Spleen (tissue), 11 donors: ENCODE measurements at regions not wholly inside any gene's neighbourhood (a gene's known extent, or its start where the extent isn't known, plus 50 kb on each side); places are given as distances from the start of the nearest gene placed in this dataset.
"Not testable (repeated sequence)": the region's sequence is repeated elsewhere in the genome, so short reads cannot be mapped to it uniquely, and the experiment has no call there.

Source experiments
- DNase-seq: peaks from one replicate; pipeline ENCODE4 v3.0.0-alpha.2; 2020
- H3K27ac ChIP-seq, 8 donors: fragments of 200-600 bp; sonication (generic) in 7 of 8; 1 replicate in 4 of 8; 2 replicates in 4 of 8; pipeline versions ENCODE4 v1.5.0 to v1.8.0; 2016 to 2021; ENCODE audit warnings: inconsistent platforms in 4 of 8, mild to moderate bottlenecking in 4 of 8, moderate library complexity in 1 of 8
- H3K27me3 ChIP-seq, 7 donors: fragments of 200-600 bp; sonication (generic) in 6 of 7; replicated peaks in 1 of 7; 1 replicate in 4 of 7; 2 replicates in 3 of 7; pipeline versions ENCODE4 v1.5.0 to v1.8.0; 2016 to 2021; ENCODE audit warnings: inconsistent platforms in 3 of 7, mild to moderate bottlenecking in 1 of 7
- H3K36me3 ChIP-seq, 6 donors: fragments of 200-600 bp; sonication (generic) in 5 of 6; 1 replicate in 4 of 6; 2 replicates in 2 of 6; pipeline versions ENCODE4 v1.5.0 to v1.8.0; 2016 to 2021; ENCODE audit warnings: inconsistent platforms in 2 of 6
- H3K4me1 ChIP-seq, 6 donors: fragments of 200-600 bp; sonication (generic) in 5 of 6; 1 replicate in 3 of 6; 2 replicates in 3 of 6; pipeline versions ENCODE4 v1.5.0 to v1.8.0; 2016 to 2021; ENCODE audit warnings: inconsistent platforms in 3 of 6
- H3K4me3 ChIP-seq, 8 donors: fragments of 200-600 bp; sonication (generic) in 7 of 8; 1 replicate in 4 of 8; 2 replicates in 4 of 8; pipeline versions ENCODE4 v1.5.0 to v1.8.0; 2016 to 2021; ENCODE audit warnings: inconsistent platforms in 4 of 8, mild to moderate bottlenecking in 4 of 8, moderate library complexity in 2 of 8
- H3K9me3 ChIP-seq, 8 donors: fragments of 200-600 bp; sonication (generic) in 7 of 8; 1 replicate in 4 of 8; 2 replicates in 4 of 8; pipeline versions ENCODE4 v1.5.0 to v1.8.0; 2016 to 2021; ENCODE audit warnings: inconsistent platforms in 4 of 8
- WGBS, 5 donors: extraction: QIAGEN DNeasy Blood & Tissue Kit in 3 of 5; methylation state at CpG; one replicate each; pipeline versions ENCODE4 v1.1.5 to v1.1.7; 2013 to 2018; 5-methylcytosine and 5-hydroxymethylcytosine counted together
- intact Hi-C: fragments of 100-400 bp; cut with DNase I; formaldehyde crosslinking; loops from one replicate; pipeline ENCODE4 v1.15.0; 2023; ENCODE audit warnings: low total_unique reads
- donor health status: healthy with polysubstance abuse.
- donor health status: DM: no; HTN: no; CAD: no; lungs with moderate emphysema.
- donor health status: DM: no; HTN: no; CAD: no.
- donor health status: Bipolar disorder and iron deficiency.
- donor health status: healthy.
- donor health status: DM: no; HTN: no; CAD: no.
- donor health status: DM: yes; HTN: yes; CAD: no.

- peak; percentile 34 for DNase-seq
- 70 to 81% (median 79%) methylated on average over 3 of the region's 4 CpGs for WGBS, 5 donors
- intact Hi-C loops = not testable (repeated sequence)
Measured at GRCh38 chr7:65558584-65558983, 184.9 kb downstream of the ZNF92 start.

GRCh38 chr7:65561786-65562372 is 188.2 kb downstream of the ZNF92 start:
- H3K9me3 ChIP-seq, H3K4me1 ChIP-seq, H3K27ac ChIP-seq, intact Hi-C loops, H3K4me3 ChIP-seq, H3K27me3 ChIP-seq, H3K36me3 ChIP-seq: not testable (repeated sequence)
- DNase-seq = peak; percentile 35
- 86 to 98% (median 94%) methylated on average over 5 of the region's 6 CpGs for WGBS, 5 donors

More at GRCh38 chr7:65558584-65558983, 184.9 kb downstream of the ZNF92 start:
- H3K9me3 ChIP-seq, H3K4me1 ChIP-seq, H3K36me3 ChIP-seq, H3K27ac ChIP-seq, H3K27me3 ChIP-seq, H3K4me3 ChIP-seq: not testable (repeated sequence)

DNA sequence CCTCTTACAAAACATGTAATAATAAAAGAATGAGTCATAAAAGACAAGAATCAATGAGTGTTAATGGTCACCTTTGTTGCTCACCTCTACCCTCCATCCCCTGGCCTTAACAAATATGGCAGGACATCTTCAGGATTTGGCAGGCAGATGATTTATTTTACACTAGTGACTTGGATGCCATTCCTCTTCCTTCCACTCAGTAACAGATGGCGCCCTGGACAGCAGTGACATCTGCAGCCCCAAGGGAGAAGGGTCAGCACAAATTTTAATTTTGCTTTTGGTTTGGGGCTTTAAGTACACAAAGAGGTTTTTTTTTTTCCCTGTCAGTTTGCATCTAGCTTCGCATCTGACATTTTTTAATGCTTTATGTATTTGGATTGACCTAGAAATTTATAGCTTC is 188.9 kb downstream of the ZNF92 start:
- WGBS, 5 donors = 17 to 56% (median 50%) methylated on average over 1 to 2 of the region's 2 CpGs
- H3K36me3 ChIP-seq, H3K4me3 ChIP-seq, DNase-seq, H3K9me3 ChIP-seq, H3K27me3 ChIP-seq, intact Hi-C loops, H3K27ac ChIP-seq, H3K4me1 ChIP-seq: not testable (repeated sequence)

DNA sequence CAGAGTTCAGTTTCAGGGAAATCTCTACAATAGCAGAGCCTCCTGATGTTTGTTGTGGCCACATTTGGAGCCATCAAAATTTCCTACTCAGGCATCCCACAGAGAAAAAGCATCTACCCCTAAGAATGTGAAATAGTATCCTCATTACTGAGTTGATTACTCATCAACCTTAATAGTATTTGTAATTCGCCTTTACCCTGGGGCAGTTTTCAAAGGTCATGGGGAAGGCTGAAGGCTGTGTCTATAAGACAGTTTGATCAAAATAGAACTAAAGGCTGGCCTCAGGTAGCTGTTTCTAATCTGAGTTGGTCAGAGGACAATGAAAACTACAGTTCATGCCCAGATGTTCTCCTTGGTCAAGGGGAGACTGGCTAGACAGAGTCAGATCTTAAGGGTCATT is 189.7 kb downstream of the ZNF92 start:
- no CpG with 5 or more reads among the region's 1 CpG for WGBS, 5 donors
- H3K36me3 ChIP-seq, H3K4me3 ChIP-seq, DNase-seq, H3K27me3 ChIP-seq, intact Hi-C loops, H3K4me1 ChIP-seq, H3K9me3 ChIP-seq, H3K27ac ChIP-seq: not testable (repeated sequence)

GRCh38 chr7:65568226-65568625 is 194.6 kb downstream of the ZNF92 start:
- DNase-seq, H3K4me1 ChIP-seq, H3K4me3 ChIP-seq, H3K36me3 ChIP-seq, H3K27ac ChIP-seq, intact Hi-C loops, H3K9me3 ChIP-seq, H3K27me3 ChIP-seq: not testable (repeated sequence)
- WGBS, 5 donors = no CpG with 5 or more reads among the region's 6 CpGs

GRCh38 chr7:65570990-65571389 is 197.3 kb downstream of the ZNF92 start:
- H3K4me1 ChIP-seq, H3K9me3 ChIP-seq, H3K4me3 ChIP-seq, H3K27me3 ChIP-seq, intact Hi-C loops, H3K27ac ChIP-seq, DNase-seq, H3K36me3 ChIP-seq: not testable (repeated sequence)
- WGBS, 5 donors = no CpG with 5 or more reads among the region's 1 CpG

GRCh38 chr7:65572581-65572980 is 198.9 kb downstream of the ZNF92 start:
- H3K4me1 ChIP-seq, H3K27ac ChIP-seq, H3K4me3 ChIP-seq, H3K9me3 ChIP-seq, H3K27me3 ChIP-seq, DNase-seq, intact Hi-C loops, H3K36me3 ChIP-seq: not testable (repeated sequence)
- WGBS, 5 donors = 1 to 5% (median 2%) methylated on average over 24 to 31 of the region's 35 CpGs

GRCh38 chr7:65576370-65576769 is 202.7 kb downstream of the ZNF92 start:
- DNase-seq, H3K27ac ChIP-seq, H3K4me3 ChIP-seq, H3K9me3 ChIP-seq, H3K4me1 ChIP-seq, intact Hi-C loops, H3K36me3 ChIP-seq, H3K27me3 ChIP-seq: not testable (repeated sequence)
- 56 to 100% (median 75%) methylated on average over 1 of the region's 1 CpG; no CpG with 5 or more reads in 2 of the 5 donors for WGBS, 5 donors

- intact Hi-C loops, H3K4me3 ChIP-seq, DNase-seq, H3K9me3 ChIP-seq, H3K4me1 ChIP-seq, H3K27ac ChIP-seq, H3K36me3 ChIP-seq, H3K27me3 ChIP-seq: not testable (repeated sequence)
- 64 to 100% (median 90%) methylated on average over 1 to 2 of the region's 2 CpGs for WGBS, 5 donors
Measured at GRCh38 chr7:65582518-65583119, 209.0 kb downstream of the ZNF92 start.

- H3K4me1 ChIP-seq, H3K9me3 ChIP-seq, H3K4me3 ChIP-seq, H3K36me3 ChIP-seq, intact Hi-C loops, DNase-seq, H3K27ac ChIP-seq: not testable (repeated sequence)
- H3K27me3 ChIP-seq = peaks cover 0 to 25% (median 0%) of the 10 kb centered on the region in 7 donors
- 59 to 86% (median 69%) methylated on average over 1 of the region's 1 CpG for WGBS, 5 donors
Measured at GRCh38 chr7:65602495-65602894, 228.8 kb downstream of the ZNF92 start.
